ENCODE measurements at regions not wholly inside any gene's neighbourhood (a gene's known extent, or its start where the extent isn't known, plus 50 kb on each side); places are given as distances from the start of the nearest gene placed in this dataset.

DNA sequence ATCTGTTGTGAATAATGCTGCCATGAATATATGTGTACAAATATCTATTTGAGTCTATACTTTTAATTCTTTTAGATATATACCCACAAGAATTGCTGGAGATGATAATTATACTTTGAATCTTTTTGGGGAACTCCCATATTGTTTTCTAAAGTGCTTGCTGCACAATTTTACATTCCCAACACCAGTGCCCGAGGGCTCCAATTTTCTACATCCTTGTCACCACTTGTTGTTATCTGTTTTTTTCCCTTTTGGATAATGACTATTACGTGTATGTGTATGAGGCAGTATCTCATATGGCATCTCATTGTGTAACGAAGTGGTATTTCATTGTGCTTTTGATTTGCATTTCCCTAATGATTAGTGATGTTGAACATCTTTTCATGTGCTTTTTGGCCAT, 127.1 kb downstream of the SUDS3 start:
- H3K4me1 ChIP-seq, result no peaks in the 10 kb centered on the region
- WGBS, 2 donors (ENCODE audit: low coverage in 1 of 2), result 82% methylated on average over 3 of the region's 3 CpGs; no CpG with 5 or more reads in 1 of the 2 donors
- TF ChIP-seq, protein P1, sequence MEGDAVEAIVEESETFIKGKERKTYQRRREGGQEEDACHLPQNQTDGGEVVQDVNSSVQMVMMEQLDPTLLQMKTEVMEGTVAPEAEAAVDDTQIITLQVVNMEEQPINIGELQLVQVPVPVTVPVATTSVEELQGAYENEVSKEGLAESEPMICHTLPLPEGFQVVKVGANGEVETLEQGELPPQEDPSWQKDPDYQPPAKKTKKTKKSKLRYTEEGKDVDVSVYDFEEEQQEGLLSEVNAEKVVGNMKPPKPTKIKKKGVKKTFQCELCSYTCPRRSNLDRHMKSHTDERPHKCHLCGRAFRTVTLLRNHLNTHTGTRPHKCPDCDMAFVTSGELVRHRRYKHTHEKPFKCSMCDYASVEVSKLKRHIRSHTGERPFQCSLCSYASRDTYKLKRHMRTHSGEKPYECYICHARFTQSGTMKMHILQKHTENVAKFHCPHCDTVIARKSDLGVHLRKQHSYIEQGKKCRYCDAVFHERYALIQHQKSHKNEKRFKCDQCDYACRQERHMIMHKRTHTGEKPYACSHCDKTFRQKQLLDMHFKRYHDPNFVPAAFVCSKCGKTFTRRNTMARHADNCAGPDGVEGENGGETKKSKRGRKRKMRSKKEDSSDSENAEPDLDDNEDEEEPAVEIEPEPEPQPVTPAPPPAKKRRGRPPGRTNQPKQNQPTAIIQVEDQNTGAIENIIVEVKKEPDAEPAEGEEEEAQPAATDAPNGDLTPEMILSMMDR (IDR thresholded peaks at IDR 0.05), result no peak
- TF ChIP-seq EP300 (IDR thresholded peaks at IDR 0.05; ENCODE audit: low read depth) (no peak), POLR2AphosphoS5 (IDR thresholded peaks at IDR 0.05) (no peak), POLR2A (IDR thresholded peaks at IDR 0.05) (no peak)
- no peak overlapping the region for H3K4me3 ChIP-seq
- DNase-seq, result no peak
- no peak overlapping the region for H3K27ac ChIP-seq
- intact Hi-C loops (cut with DNase I; ENCODE audit: low total_unique reads), result no loop called here
- H3K27me3 ChIP-seq, result no peaks in the 10 kb centered on the region
- in situ Hi-C loops (cut with MboI; ENCODE audit: low pct_ligation_motif_present in 1 of 4, low pct_unique_long_range_greater_than_20kb in 1 of 4, low sequenced_read_pairs in 3 of 4), result no loop called here
- H3K9me3 ChIP-seq, result no peaks in the 10 kb centered on the region
- no peaks in the 10 kb centered on the region for H3K36me3 ChIP-seq

DNA sequence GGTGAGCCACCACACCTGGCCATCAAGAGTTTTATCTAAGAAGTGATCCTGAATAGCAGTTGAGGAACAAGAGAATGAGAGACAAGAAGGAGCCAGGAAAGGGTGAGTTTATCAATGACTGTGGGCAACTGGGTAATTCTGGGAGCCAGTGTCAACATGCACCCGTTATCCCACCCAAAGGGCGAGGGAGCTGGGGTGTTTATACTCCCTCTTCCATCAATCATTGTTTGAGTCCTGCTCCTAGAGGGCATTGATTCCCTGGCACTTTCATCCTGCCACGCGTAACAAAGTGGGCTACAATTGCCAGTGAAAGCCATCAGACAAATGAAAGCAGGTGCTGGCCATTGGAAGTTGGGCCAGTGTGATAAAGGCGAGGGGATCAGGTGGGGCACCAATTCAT, 136.3 kb downstream of the SUDS3 start:
- in situ Hi-C loops (cut with MboI; ENCODE audit: low pct_ligation_motif_present in 1 of 4, low pct_unique_long_range_greater_than_20kb in 1 of 4, low sequenced_read_pairs in 3 of 4), result no loop called here
- TF ChIP-seq POLR2AphosphoS5 (IDR thresholded peaks at IDR 0.05) (no peak), POLR2A (IDR thresholded peaks at IDR 0.05) (no peak), EP300 (IDR thresholded peaks at IDR 0.05; ENCODE audit: low read depth) (no peak)
- TF ChIP-seq, protein P1 (IDR thresholded peaks at IDR 0.05), result no peak
- no peaks in the 10 kb centered on the region for H3K9me3 ChIP-seq

DNA sequence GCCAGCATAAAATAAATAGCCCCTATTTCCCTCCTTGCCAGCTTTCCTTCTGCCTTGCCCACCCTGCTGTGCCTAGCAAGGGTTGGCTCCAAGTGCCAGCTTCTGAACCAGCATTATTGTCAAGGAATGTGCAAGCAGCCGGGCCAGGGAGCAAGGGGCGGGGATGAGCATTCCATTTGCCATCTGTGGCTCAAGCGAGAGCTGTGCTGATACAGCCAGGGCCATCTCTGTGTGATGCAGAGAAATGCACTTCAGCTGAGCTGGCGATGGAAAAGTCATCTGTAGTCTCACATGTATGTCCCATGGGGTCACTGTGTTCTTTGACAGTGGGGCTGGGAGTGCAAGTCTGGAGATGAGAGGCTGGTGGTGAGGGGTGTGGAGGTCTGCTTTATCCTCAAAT, 137.3 kb downstream of the SUDS3 start:
- in situ Hi-C loops (cut with MboI; ENCODE audit: low pct_ligation_motif_present in 1 of 4, low pct_unique_long_range_greater_than_20kb in 1 of 4, low sequenced_read_pairs in 3 of 4), result no loop called here
- TF ChIP-seq POLR2AphosphoS5 (IDR thresholded peaks at IDR 0.05) (no peak), POLR2A (IDR thresholded peaks at IDR 0.05) (no peak), EP300 (IDR thresholded peaks at IDR 0.05; ENCODE audit: low read depth) (no peak)
- TF ChIP-seq, protein P1 (IDR thresholded peaks at IDR 0.05), result no peak
- no peaks in the 10 kb centered on the region for H3K9me3 ChIP-seq
- intact Hi-C loops (cut with DNase I; ENCODE audit: low total_unique reads), result no loop called here
- no peaks in the 10 kb centered on the region for H3K4me1 ChIP-seq
- no peaks in the 10 kb centered on the region for H3K36me3 ChIP-seq
- no peak for DNase-seq
- H3K27me3 ChIP-seq, result no peaks in the 10 kb centered on the region
- H3K4me3 ChIP-seq, result no peak overlapping the region
- H3K27ac ChIP-seq, result no peak overlapping the region
- 70% methylated on average over 4 of the region's 4 CpGs; no CpG with 5 or more reads in 1 of the 2 donors for WGBS, 2 donors (ENCODE audit: low coverage in 1 of 2)

More for the DNA sequence above, 136.3 kb downstream of the SUDS3 start:
- DNase-seq, result no peak
- WGBS, 2 donors (ENCODE audit: low coverage in 1 of 2), result 84% methylated on average over 5 of the region's 5 CpGs; no CpG with 5 or more reads in 1 of the 2 donors
- Histone ChIP-seq H3K4me1 (no peaks in the 10 kb centered on the region), H3K36me3 (no peaks in the 10 kb centered on the region), H3K4me3 (no peak overlapping the region), H3K27ac (no peak overlapping the region), H3K27me3 (no peaks in the 10 kb centered on the region)
- intact Hi-C loops (cut with DNase I; ENCODE audit: low total_unique reads), result no loop called here

DNA sequence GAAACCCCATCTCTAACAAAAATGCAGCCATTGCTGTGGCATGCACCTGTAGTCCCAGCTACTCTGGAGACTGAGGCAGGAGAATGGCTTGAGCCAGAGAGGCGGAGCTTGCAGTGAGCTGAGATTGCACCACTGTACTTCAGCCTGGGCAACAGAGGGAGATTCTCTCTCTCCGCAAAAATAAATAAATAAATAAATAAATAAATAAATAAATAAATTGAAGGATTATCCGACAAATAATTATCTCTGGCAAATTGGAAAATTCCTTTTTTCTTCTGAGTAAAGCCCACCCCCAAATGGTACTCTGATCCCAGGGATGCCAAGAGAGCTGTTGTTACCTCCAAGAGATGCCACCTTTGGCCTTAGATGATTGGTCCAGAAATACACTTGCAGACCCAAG, 137.9 kb downstream of the SUDS3 start:
- no peak overlapping the region for H3K4me3 ChIP-seq
- in situ Hi-C loops (cut with MboI; ENCODE audit: low pct_ligation_motif_present in 1 of 4, low pct_unique_long_range_greater_than_20kb in 1 of 4, low sequenced_read_pairs in 3 of 4), result no loop called here
- H3K4me1 ChIP-seq, result no peaks in the 10 kb centered on the region
- intact Hi-C loops (cut with DNase I; ENCODE audit: low total_unique reads), result no loop called here
- H3K36me3 ChIP-seq, result no peaks in the 10 kb centered on the region
- TF ChIP-seq POLR2A (IDR thresholded peaks at IDR 0.05) (no peak), EP300 (IDR thresholded peaks at IDR 0.05; ENCODE audit: low read depth) (no peak), POLR2AphosphoS5 (IDR thresholded peaks at IDR 0.05) (no peak)
- TF ChIP-seq, protein P1 (IDR thresholded peaks at IDR 0.05), result no peak
- no peak for DNase-seq
- H3K27me3 ChIP-seq, result no peaks in the 10 kb centered on the region
- no peak overlapping the region for H3K27ac ChIP-seq
- H3K9me3 ChIP-seq, result no peaks in the 10 kb centered on the region
- WGBS, 2 donors (ENCODE audit: low coverage in 1 of 2), result 89 to 97% methylated on average over 3 of the region's 3 CpGs
